IPS-18a (cell line): ENCODE measurements at regions not wholly inside any gene's neighbourhood (a gene's known extent, or its start where the extent isn't known, plus 50 kb on each side); places are given as distances from the start of the nearest gene placed in this dataset.

Experiments used
- H3K27ac ChIP-seq: one replicate; pipeline ENCODE4 v1.5.1; 2013; ENCODE audit warnings: low read length
- H3K27me3 ChIP-seq: one replicate; pipeline ENCODE4 v1.6.1; 2013; ENCODE audit warnings: mild to moderate bottlenecking, low read length; ENCODE audit not compliant: control insufficient read depth, insufficient read depth
- H3K36me3 ChIP-seq: one replicate; pipeline ENCODE4 v1.6.1; 2013; ENCODE audit warnings: low read depth, low read length; ENCODE audit not compliant: control insufficient read depth
- H3K4me1 ChIP-seq: one replicate; pipeline ENCODE4 v1.6.1; 2013; ENCODE audit warnings: low read depth, low read length; ENCODE audit not compliant: control insufficient read depth
- H3K4me3 ChIP-seq: one replicate; pipeline ENCODE4 v1.5.1; 2013; ENCODE audit warnings: low read length
- H3K9ac ChIP-seq: one replicate; pipeline ENCODE4 v1.6.1; 2013; ENCODE audit warnings: mild to moderate bottlenecking, low read length, moderate library complexity
- H3K9me3 ChIP-seq: one replicate; pipeline ENCODE4 v1.6.1; 2013; ENCODE audit warnings: low read depth, low read length; ENCODE audit not compliant: control insufficient read depth

DNA sequence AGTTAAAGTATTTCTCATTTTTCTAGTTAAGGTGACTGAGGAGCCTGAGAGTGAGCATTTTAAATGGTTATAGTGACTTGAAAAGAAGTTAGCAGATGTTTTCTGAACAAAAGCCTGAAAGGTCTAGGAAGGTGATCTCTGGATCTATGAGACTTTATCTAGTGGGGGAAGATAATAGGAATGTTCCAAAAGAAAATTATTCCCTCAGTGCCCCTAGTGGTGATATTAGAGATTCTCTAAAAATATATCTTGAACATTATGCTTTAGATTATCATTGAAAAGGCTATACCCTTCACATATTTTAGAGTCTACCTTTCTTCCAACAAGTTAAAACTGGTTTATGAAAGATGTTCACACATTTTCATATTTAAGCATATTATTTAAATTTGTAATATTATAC lies 69.0 kb upstream of the SPANXN1 start:
- no peak overlapping the region for H3K27ac ChIP-seq
- no peaks in the 10 kb centered on the region for H3K36me3 ChIP-seq
- H3K9ac ChIP-seq: no peak overlapping the region
- H3K4me3 ChIP-seq: no peak overlapping the region
- peaks cover 85% of the 10 kb centered on the region for H3K9me3 ChIP-seq
- H3K4me1 ChIP-seq: no peaks in the 10 kb centered on the region
- no peaks in the 10 kb centered on the region for H3K27me3 ChIP-seq

DNA sequence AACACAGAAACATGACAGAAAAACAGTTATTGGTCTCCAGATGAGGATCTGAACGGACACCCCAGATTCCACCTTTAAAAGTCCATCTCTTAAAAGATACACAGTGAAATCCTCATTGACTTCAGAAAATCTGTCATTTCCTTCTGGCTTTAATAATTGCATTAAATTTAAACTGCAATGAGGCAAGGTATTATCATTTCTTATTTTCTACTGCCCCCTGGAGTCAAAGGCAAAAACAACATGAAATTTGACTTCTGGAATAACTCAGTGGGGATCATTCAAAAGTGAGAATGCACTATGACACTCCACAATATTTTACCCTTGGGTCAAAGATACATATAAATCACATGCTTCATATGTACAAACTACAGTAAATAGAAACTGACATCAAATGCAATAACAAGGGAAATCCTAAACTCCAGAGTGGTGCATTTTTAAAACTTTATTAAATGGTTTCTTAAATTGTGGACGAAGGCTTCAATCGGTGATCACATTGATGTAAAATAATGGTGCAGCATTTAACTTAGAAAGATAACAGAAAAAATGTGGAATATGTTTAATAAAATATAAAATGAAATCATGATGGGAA lies 56.4 kb upstream of the SPANXN1 start:
- H3K27ac ChIP-seq: no peak overlapping the region
- no peaks in the 10 kb centered on the region for H3K4me1 ChIP-seq
- H3K9ac ChIP-seq: no peak overlapping the region
- H3K27me3 ChIP-seq: no peaks in the 10 kb centered on the region
- H3K9me3 ChIP-seq: peaks cover 57% of the 10 kb centered on the region
- no peak overlapping the region for H3K4me3 ChIP-seq
- no peaks in the 10 kb centered on the region for H3K36me3 ChIP-seq
